Stimulated activated naive CD4-positive, alpha-beta T cell treated with Interleukin-2 at 50 U/mL for 16 hours (primary cell): ENCODE measurements at regions not wholly inside any gene's neighbourhood (a gene's known extent, or its start where the extent isn't known, plus 50 kb on each side); places are given as distances from the start of the nearest gene placed in this dataset.

Source experiments
- DNase-seq: peaks from one replicate; lab custom pipeline; 2025; lab: John Stamatoyannopoulos, UW

- no peak for DNase-seq
Observed at GRCh38 chr4:182015014-182015413, 228.2 kb upstream of the TENM3 start.

- DNase-seq, result no peak
Observed at GRCh38 chr4:182015893-182016292, 227.3 kb upstream of the TENM3 start.

DNA sequence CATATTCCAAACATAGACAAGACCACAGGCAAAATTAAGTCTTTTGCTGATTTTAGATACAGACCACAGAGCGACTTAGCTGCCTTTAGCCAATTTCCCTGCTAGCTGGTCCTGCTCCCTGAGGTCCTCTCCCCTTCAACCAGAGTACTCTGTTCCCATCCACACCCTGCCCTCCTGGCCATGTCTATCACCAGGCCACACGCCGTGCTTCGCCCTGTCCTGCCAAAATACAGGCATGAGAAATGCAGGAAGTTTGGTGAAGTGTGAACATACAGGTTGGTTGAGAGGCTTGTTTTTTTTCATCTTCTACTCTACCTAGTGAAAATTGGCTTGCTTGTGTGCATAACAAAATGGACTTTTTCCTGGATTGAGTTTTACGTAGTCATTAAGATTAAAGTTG, 226.2 kb upstream of the TENM3 start:
- DNase-seq, result no peak

DNA sequence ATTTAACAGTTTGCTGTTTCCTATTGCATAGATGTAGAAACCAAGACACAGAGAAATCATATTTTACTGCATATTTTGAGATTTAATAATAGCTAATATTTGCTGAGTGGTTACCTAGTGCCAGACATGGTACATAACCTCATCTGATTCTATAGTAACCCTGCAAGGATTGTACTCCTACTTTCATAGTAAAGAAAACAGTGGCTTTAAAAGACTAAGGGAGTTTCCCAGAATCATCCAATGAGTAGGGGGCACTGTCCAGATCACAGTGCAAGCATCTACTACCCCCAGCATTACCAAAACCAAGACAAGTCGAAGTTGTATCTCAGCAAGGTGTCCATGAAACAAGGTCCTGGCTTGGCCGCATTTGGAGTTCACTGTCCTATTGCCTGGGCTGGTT, 224.5 kb upstream of the TENM3 start:
- DNase-seq, result no peak

GRCh38 chr4:182019148-182019652, 224.0 kb upstream of the TENM3 start:
- no peak for DNase-seq

- DNase-seq, result no peak
Observed at GRCh38 chr4:182022909-182023308, 220.3 kb upstream of the TENM3 start.

GRCh38 chr4:182023469-182023868, 219.7 kb upstream of the TENM3 start:
- no peak for DNase-seq

DNA sequence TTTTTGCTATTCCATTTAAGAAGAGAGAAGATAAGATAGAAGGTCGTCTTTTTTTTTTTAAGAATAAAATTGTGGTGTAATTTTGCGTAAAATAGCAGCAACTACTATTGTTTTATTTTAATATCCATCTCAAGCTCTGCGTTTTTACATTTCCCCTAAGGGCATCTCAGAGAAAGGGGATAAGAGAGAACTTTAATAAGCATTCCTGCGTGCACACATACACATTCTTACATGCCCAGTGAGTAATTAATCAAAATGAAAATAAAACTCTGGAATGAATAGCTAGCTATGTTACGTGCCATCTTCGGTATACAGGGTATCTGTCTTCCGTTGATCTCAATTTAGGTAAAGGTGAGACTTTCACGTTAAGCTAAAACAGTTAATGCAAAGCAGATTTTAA, 200.3 kb upstream of the TENM3 start:
- no peak for DNase-seq

DNA sequence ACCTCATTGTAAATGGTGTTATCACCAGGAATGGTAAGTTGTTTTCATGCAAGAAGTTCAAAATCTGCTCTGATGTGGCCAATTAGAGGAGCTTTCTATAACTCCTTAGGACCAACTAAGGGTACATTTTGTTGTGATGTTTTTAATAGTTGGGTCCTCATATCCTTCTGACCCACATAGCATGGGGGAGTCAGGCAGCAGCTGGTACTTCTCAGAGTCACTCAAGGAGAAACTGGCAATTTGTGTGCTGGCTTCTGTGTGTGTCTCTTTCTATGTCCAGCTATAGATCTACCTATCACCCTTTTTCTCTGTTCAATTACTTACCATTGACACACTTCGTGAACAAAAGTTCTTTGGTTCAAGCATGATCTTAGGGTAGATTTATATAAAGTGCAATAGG, 194.3 kb upstream of the TENM3 start:
- DNase-seq, result no peak

DNA sequence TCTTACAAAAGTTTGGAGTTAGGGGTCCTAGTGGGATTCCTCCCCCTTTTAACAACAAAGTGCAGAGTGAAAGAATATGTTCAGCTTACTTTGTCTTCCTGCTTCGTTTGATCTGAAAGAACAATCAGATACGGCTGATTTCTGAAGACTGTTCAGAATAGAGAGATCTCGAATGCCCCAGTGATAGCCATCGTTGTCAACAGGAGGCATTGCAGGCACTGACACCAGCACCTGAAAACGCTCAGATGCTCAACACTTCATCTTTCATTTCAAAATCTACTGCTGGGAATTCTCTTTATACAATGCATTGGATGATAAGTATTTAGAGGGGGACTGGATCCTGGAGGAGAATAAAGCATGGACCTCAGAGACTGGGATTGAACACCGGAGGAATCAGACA, 186.3 kb upstream of the TENM3 start:
- DNase-seq, result no peak

- no peak for DNase-seq
Observed at GRCh38 chr4:182062458-182062857, 180.7 kb upstream of the TENM3 start.

DNA sequence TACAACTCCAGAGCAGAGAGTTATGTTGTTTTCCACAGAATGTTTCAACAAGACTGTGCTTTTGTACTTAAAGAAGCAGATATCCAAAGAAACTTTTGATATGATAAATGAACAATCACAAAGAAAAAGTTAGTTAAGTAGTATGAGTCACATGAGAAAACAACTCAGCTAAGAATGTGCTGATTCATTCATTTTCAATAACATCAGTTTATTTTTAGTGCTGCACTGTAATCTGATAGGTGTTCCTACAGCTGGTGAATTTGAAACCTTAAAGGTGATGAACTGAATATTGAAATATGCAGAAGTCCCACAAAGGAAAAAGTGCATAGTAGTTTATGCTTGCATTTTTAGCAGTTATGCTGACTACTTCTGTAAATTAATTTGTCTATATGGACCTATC, 180.3 kb upstream of the TENM3 start:
- DNase-seq, result no peak

DNA sequence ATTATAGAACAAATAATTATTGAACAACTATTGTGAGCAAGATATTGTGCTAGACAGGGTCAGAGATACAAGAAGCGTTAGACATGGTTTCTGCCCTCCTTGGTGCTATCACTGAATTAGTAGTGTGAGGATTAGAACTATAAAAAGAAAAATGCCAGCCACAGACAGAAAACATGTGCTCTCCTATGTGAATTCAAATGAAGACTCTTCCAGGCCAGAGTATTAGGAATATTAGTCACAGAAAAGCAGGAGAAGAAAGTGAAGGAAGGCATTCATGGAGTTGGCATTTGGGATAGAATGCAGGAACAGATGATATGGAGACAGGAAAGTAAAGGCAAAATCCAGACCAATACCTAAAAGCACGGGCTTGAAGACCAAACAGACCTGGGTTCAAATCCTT, 179.6 kb upstream of the TENM3 start:
- DNase-seq, result no peak

DNA sequence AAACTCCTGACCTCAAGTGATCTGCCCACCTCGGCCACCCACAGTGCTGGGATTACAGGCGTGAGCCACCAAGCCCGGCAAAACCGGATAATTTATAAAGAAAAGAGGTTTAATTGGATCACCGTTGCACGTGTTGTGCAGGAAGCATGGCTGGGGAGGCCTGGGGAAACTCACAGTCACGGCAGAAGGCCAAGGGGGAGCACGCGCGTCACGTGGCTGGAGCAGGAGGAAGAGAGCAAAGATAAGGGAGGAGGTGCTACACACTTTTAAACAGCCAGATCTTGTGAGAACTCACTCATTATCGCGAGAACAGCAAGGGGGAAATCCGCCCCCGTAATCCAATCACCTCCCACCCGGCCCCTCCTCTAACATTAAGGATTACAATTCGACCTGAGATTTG, 177.9 kb upstream of the TENM3 start:
- no peak for DNase-seq

GRCh38 chr4:182066037-182066436, 177.2 kb upstream of the TENM3 start:
- DNase-seq, result no peak

- no peak for DNase-seq
Observed at GRCh38 chr4:182067828-182068227, 175.4 kb upstream of the TENM3 start.

GRCh38 chr4:182068920-182069319, 174.3 kb upstream of the TENM3 start:
- no peak for DNase-seq

GRCh38 chr4:182073278-182073677, 169.9 kb upstream of the TENM3 start:
- DNase-seq, result no peak

GRCh38 chr4:182074139-182074538, 169.1 kb upstream of the TENM3 start:
- no peak for DNase-seq

DNA sequence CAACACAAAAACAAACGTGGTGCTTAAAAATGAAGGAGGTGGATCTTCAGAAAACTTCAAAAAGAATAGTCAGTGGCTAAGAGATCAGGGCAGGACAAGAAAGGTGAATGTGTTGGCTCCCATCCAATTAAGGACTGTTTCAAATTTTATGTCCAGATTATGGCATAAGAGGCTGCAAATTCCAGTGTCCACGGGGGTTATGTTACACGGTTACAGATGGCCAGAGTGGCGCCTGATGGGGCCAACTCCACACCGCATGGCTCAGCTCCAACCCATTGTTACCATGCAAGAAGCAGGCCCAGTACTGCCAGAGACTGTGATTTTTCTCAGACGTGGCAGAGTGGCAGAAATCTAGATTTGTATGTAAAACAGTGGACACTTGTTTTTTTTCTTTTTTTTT, 168.4 kb upstream of the TENM3 start:
- no peak for DNase-seq

- DNase-seq, result no peak
Observed at GRCh38 chr4:182082910-182083309, 160.3 kb upstream of the TENM3 start.

GRCh38 chr4:182083671-182084410, 159.4 kb upstream of the TENM3 start:
- no peak for DNase-seq

DNA sequence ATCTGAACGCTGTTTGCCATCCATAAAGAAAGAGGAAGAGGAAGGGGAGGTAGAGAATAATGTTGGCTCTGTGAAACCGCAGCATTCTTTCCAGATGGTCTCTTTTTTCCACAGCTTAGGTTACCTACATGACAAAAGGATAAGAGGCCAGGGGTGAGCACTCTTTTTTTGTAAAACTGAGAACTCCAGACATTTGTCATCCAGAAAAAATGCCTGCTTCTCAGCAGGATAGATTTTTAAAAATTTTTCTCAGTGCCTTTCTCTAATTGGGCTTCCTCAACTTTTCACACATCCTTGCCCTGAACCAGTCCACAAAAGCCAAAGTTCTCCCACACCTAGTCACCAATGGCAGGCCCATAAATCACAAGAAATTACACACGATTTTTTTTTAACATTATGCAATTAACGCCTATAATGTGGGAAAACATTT, 158.1 kb upstream of the TENM3 start:
- DNase-seq, result no peak

GRCh38 chr4:182089326-182089725, 153.9 kb upstream of the TENM3 start:
- no peak for DNase-seq
